ENCODE measurements at regions not wholly inside any gene's neighbourhood (a gene's known extent, or its start where the extent isn't known, plus 50 kb on each side); places are given as distances from the start of the nearest gene placed in this dataset.

GRCh38 chr18:43542016-43542415, 264.7 kb upstream of the SYT4 start (continued):
- TF ChIP-seq, protein P1, sequence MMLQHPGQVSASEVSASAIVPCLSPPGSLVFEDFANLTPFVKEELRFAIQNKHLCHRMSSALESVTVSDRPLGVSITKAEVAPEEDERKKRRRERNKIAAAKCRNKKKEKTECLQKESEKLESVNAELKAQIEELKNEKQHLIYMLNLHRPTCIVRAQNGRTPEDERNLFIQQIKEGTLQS (CRISPR knock-in tag; conservative IDR thresholded peaks at IDR 0.05) = no peak
- TF ChIP-seq JAZF1 (CRISPR knock-in tag; IDR thresholded peaks at IDR 0.05) (no peak), RELA (CRISPR knock-in tag; IDR thresholded peaks at IDR 0.05; ENCODE audit: borderline replicate concordance) (no peak), PRDM15 (CRISPR knock-in tag; IDR thresholded peaks at IDR 0.05) (no peak), SMAD3 (CRISPR knock-in tag; IDR thresholded peaks at IDR 0.05; ENCODE audit: borderline replicate concordance) (no peak), GRHL2 (CRISPR knock-in tag; IDR thresholded peaks at IDR 0.05; ENCODE audit: insufficient replicate concordance, severe bottlenecking) (no peak), ZNF396 (CRISPR knock-in tag; IDR thresholded peaks at IDR 0.05; ENCODE audit: borderline replicate concordance) (no peak), ZNF532 (CRISPR knock-in tag; IDR thresholded peaks at IDR 0.05; ENCODE audit: borderline replicate concordance) (no peak), TEAD4 (CRISPR knock-in tag; IDR thresholded peaks at IDR 0.05) (no peak), ZNF263 (CRISPR knock-in tag; IDR thresholded peaks at IDR 0.05; ENCODE audit: low read depth) (no peak)
- TF ChIP-seq, protein P2, sequence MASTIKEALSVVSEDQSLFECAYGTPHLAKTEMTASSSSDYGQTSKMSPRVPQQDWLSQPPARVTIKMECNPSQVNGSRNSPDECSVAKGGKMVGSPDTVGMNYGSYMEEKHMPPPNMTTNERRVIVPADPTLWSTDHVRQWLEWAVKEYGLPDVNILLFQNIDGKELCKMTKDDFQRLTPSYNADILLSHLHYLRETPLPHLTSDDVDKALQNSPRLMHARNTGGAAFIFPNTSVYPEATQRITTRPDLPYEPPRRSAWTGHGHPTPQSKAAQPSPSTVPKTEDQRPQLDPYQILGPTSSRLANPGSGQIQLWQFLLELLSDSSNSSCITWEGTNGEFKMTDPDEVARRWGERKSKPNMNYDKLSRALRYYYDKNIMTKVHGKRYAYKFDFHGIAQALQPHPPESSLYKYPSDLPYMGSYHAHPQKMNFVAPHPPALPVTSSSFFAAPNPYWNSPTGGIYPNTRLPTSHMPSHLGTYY (CRISPR knock-in tag; IDR thresholded peaks at IDR 0.05) = no peak

DNA sequence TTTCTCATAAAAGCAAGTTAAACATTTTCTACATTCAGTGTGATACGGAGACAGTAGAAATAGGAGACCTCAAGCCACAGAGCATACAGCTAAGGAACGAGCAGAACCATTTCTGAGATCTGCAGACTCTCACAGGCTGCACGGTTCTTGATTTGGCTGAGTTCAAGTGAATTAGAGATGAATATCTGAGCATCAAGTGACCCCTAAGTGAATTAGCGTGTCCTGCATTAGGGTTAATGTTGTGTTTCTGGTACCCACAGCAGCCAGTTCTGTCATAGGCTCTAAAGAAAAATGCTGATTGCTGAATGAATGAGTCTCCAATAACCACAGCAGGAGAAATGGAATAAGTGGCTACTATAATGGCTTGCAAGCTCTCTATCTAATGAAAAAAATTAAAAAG, 265.9 kb upstream of the SYT4 start:
- Mint-ChIP-seq H3K27me3 (ENCODE audit: low read depth) (no peaks in the 10 kb centered on the region), H3K36me3 (no peaks in the 10 kb centered on the region), H3K4me1 (no peaks in the 10 kb centered on the region), H3K9me3 (peaks cover 4% of the 10 kb centered on the region; the same call in 1 of the 2 replicates), H3K4me3 (no peak overlapping the region), H3K27ac (no peak overlapping the region)
- CTCF ChIA-PET = interaction anchor here (1.0 kb wide), 1 partner anchor 28 kb away, joined by 3 read pairs; no protein-coding TSS in a partner anchor
- DNase-seq (ENCODE audit: low spot score) (no peak), ATAC-seq (no peak)
- POLR2A ChIA-PET = no interaction called here
- TF ChIP-seq PRRX2 (CRISPR knock-in tag; IDR thresholded peaks at IDR 0.05) = no peak
- TF ChIP-seq, protein P2 (CRISPR knock-in tag; IDR thresholded peaks at IDR 0.05) = no peak
- TF ChIP-seq ZBTB43 (CRISPR knock-in tag; IDR thresholded peaks at IDR 0.05) = no peak
- no peak for TF ChIP-seq GABPB1 (CRISPR knock-in tag; IDR thresholded peaks at IDR 0.05)
- TF ChIP-seq GRHL2 (CRISPR knock-in tag; IDR thresholded peaks at IDR 0.05; ENCODE audit: insufficient replicate concordance, severe bottlenecking) = no peak
- no peak for TF ChIP-seq NFYB (CRISPR knock-in tag; conservative IDR thresholded peaks at IDR 0.05; ENCODE audit: low read depth)
- TF ChIP-seq ETV6 (CRISPR knock-in tag; IDR thresholded peaks at IDR 0.05) = no peak
- TF ChIP-seq CREB1 (CRISPR knock-in tag; IDR thresholded peaks at IDR 0.05) = no peak
- no peak for TF ChIP-seq FOXK1 (CRISPR knock-in tag; IDR thresholded peaks at IDR 0.05)
- TF ChIP-seq, protein P3, sequence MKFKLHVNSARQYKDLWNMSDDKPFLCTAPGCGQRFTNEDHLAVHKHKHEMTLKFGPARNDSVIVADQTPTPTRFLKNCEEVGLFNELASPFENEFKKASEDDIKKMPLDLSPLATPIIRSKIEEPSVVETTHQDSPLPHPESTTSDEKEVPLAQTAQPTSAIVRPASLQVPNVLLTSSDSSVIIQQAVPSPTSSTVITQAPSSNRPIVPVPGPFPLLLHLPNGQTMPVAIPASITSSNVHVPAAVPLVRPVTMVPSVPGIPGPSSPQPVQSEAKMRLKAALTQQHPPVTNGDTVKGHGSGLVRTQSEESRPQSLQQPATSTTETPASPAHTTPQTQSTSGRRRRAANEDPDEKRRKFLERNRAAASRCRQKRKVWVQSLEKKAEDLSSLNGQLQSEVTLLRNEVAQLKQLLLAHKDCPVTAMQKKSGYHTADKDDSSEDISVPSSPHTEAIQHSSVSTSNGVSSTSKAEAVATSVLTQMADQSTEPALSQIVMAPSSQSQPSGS (CRISPR knock-in tag; IDR thresholded peaks at IDR 0.05; ENCODE audit: borderline replicate concordance, low read depth) = no peak
- TF ChIP-seq MYBL2 (CRISPR knock-in tag; IDR thresholded peaks at IDR 0.05) = no peak
